Vagina (tissue), 2 donors: ENCODE measurements at regions not wholly inside any gene's neighbourhood (a gene's known extent, or its start where the extent isn't known, plus 50 kb on each side); places are given as distances from the start of the nearest gene placed in this dataset.

Experiments
- DNase-seq, 2 donors: peaks; one replicate each; pipeline ENCODE4 v3.0.0-alpha.2; 2017; ENCODE audit errors: extremely low spot score in 2 of 2
- H3K27ac ChIP-seq: fragments of 200-600 bp; sonication (generic); one replicate; pipeline ENCODE4 v1.5.1; 2019
- H3K27me3 ChIP-seq: fragments of 200-600 bp; sonication (generic); one replicate; pipeline ENCODE4 v1.5.1; 2019
- H3K36me3 ChIP-seq, 2 donors: fragments of 200-600 bp; sonication (generic); one replicate each; pipeline ENCODE4 v1.5.1; 2017 to 2019
- H3K4me1 ChIP-seq: fragments of 200-600 bp; sonication (generic); one replicate; pipeline ENCODE4 v1.5.1; 2019
- H3K4me3 ChIP-seq, 2 donors: fragments of 200-600 bp; sonication (generic); 1 replicate in 1 of 2; 2 replicates in 1 of 2; pipeline ENCODE4 v1.5.1; 2016 to 2019
- H3K9me3 ChIP-seq: fragments of 200-600 bp; sonication (generic); one replicate; pipeline ENCODE4 v1.5.1; 2019
- CTCF ChIP-seq, 3 experiments: fragments of 450-650 bp in 2 of 3; fragments of 200-600 bp in 1 of 3; sonication (generic) in 1 of 3; IDR thresholded peaks; one replicate each; pipeline ENCODE4 v1.5.1; 2017 to 2019; ENCODE audit warnings: antibody characterized with exemption in 3 of 3, mild to moderate bottlenecking in 2 of 3, moderate library complexity in 2 of 3
- POLR2A ChIP-seq, 2 donors: fragments of 450-650 bp; IDR thresholded peaks; one replicate each; pipeline ENCODE4 v1.6.1; 2017; ENCODE audit warnings: antibody characterized with exemption in 2 of 2, mild to moderate bottlenecking in 2 of 2, moderate library complexity in 2 of 2
- POLR2AphosphoS5 ChIP-seq, 2 donors: sonication (generic); formaldehyde crosslinking; IDR thresholded peaks; one replicate each; pipeline ENCODE4 v1.9.0; 2017; ENCODE audit warnings: antibody characterized with exemption in 2 of 2, mild to moderate bottlenecking in 2 of 2, low read depth in 1 of 2; ENCODE audit not compliant: insufficient read depth in 1 of 2
- intact Hi-C: fragments of 100-400 bp; cut with DNase I; formaldehyde crosslinking; loops from one replicate; pipeline ENCODE4 v1.15.1; 2023

- Histone ChIP-seq H3K4me1 (peaks cover 13% of the 10 kb centered on the region), H3K4me3 (no peak overlapping the region), H3K27ac (no peak overlapping the region), H3K9me3 (no peaks in the 10 kb centered on the region), H3K36me3 (no peaks in the 10 kb centered on the region), H3K27me3 (no peaks in the 10 kb centered on the region)
- intact Hi-C loops: no loop called here
- TF ChIP-seq CTCF (IDR thresholded peaks at IDR 0.05): no peak
- no peak for TF ChIP-seq POLR2A (IDR thresholded peaks at IDR 0.05)
- no peak for TF ChIP-seq POLR2AphosphoS5 (IDR thresholded peaks at IDR 0.05; ENCODE audit: insufficient read depth in 1 of 2, low read depth in 1 of 2)
- peak in 1 of 2 donors; percentile 80 for DNase-seq
These were observed 196.1 kb downstream of the GAS1 start for GRCh38 chr9:86751207-86751606.

- no peak overlapping the region for H3K27ac ChIP-seq
- TF ChIP-seq CTCF (IDR thresholded peaks at IDR 0.05) (no peak), POLR2A (IDR thresholded peaks at IDR 0.05) (no peak), POLR2AphosphoS5 (IDR thresholded peaks at IDR 0.05; ENCODE audit: insufficient read depth in 1 of 2, low read depth in 1 of 2) (no peak)
- DNase-seq: peak in 1 of 2 donors; percentile 70
- H3K9me3 ChIP-seq: no peaks in the 10 kb centered on the region
- intact Hi-C loops: no loop called here
- no peaks in the 10 kb centered on the region for H3K27me3 ChIP-seq
- peaks cover 13% of the 10 kb centered on the region for H3K4me1 ChIP-seq
- no peaks in the 10 kb centered on the region for H3K36me3 ChIP-seq
- H3K4me3 ChIP-seq: no peak overlapping the region
These were observed 197.4 kb downstream of the GAS1 start for GRCh38 chr9:86749894-86750255.

- peaks cover 13% of the 10 kb centered on the region for H3K4me1 ChIP-seq
- intact Hi-C loops: no loop called here
- no peak overlapping the region for H3K4me3 ChIP-seq
- TF ChIP-seq POLR2A (IDR thresholded peaks at IDR 0.05) (no peak), CTCF (IDR thresholded peaks at IDR 0.05) (no peak)
- DNase-seq: no peak
- H3K9me3 ChIP-seq: no peaks in the 10 kb centered on the region
- no peaks in the 10 kb centered on the region for H3K36me3 ChIP-seq
- no peaks in the 10 kb centered on the region for H3K27me3 ChIP-seq
- no peak overlapping the region for H3K27ac ChIP-seq
These were observed 198.0 kb downstream of the GAS1 start for GRCh38 chr9:86749161-86749893.

- intact Hi-C loops: no loop called here
- DNase-seq: peak in 1 of 2 donors; percentile 11
- Histone ChIP-seq H3K36me3 (no peaks in the 10 kb centered on the region), H3K4me1 (peaks cover 13% of the 10 kb centered on the region), H3K4me3 (no peak overlapping the region), H3K9me3 (no peaks in the 10 kb centered on the region), H3K27me3 (no peaks in the 10 kb centered on the region), H3K27ac (no peak overlapping the region)
- no peak for TF ChIP-seq POLR2A (IDR thresholded peaks at IDR 0.05)
- no peak for TF ChIP-seq CTCF (IDR thresholded peaks at IDR 0.05)
- TF ChIP-seq POLR2AphosphoS5 (IDR thresholded peaks at IDR 0.05; ENCODE audit: insufficient read depth in 1 of 2, low read depth in 1 of 2): no peak
These were observed 199.6 kb downstream of the GAS1 start for GRCh38 chr9:86747711-86748110.

- Histone ChIP-seq H3K4me3 (no peak overlapping the region), H3K9me3 (no peaks in the 10 kb centered on the region), H3K36me3 (no peaks in the 10 kb centered on the region), H3K27me3 (no peaks in the 10 kb centered on the region), H3K27ac (no peak overlapping the region), H3K4me1 (no peaks in the 10 kb centered on the region)
- TF ChIP-seq CTCF (IDR thresholded peaks at IDR 0.05): no peak
- TF ChIP-seq POLR2AphosphoS5 (IDR thresholded peaks at IDR 0.05; ENCODE audit: insufficient read depth in 1 of 2, low read depth in 1 of 2): peak in 1 of 2 donors; percentile 24
- no peak for TF ChIP-seq POLR2A (IDR thresholded peaks at IDR 0.05)
- no peak for DNase-seq
- intact Hi-C loops: no loop called here
These were observed 205.7 kb downstream of the GAS1 start for GRCh38 chr9:86741311-86742208.
